ENCODE measurements at regions not wholly inside any gene's neighbourhood (a gene's known extent, or its start where the extent isn't known, plus 50 kb on each side); places are given as distances from the start of the nearest gene placed in this dataset.
"Not testable (repeated sequence)": the region's sequence is repeated elsewhere in the genome, so short reads cannot be mapped to it uniquely, and the experiment has no call there.

DNA sequence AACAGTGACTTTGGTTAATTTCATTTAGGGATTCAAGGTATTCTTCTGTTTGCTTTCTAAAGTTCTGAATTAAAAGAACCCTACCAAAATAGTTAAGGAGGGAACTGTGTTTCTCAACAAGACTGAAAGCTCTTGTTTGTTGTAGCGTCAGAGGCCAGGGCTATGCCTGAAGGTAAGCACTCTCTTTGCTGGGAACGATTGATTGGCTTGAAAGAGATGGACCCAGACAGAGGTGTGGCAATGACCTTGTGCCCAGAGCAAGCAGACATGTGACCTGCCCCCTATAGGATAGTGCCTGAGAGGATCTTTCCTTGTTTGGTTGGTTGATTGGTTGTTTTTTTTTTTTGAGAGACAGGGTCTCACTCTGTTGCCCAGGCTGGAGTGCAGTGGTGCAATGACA, 68.3 kb upstream of the CECR2 start:
- no peaks in the 10 kb centered on the region for H3K4me1 ChIP-seq (ENCODE audit: control insufficient read depth in 2 of 2, insufficient read depth in 2 of 2, low read length in 2 of 2)
- H3K9me3 ChIP-seq (ENCODE audit: control insufficient read depth in 2 of 2, insufficient read depth in 1 of 2, low read length in 1 of 2), result peaks cover 0 to 4% of the 10 kb centered on the region in 2 donors
- no peak overlapping the region for H3K4me3 ChIP-seq (ENCODE audit: low read length in 2 of 2)
- no peak overlapping the region for H3K27ac ChIP-seq (ENCODE audit: low read depth in 1 of 2, low read length in 1 of 2)
- DNase-seq (ENCODE audit: low read depth in 6 of 9, low spot score in 9 of 9), result no peak
- no peaks in the 10 kb centered on the region for H3K27me3 ChIP-seq (ENCODE audit: control insufficient read depth in 2 of 2, insufficient read depth in 1 of 2, low read length in 1 of 2)
- 94% methylated on average over 2 of the region's 2 CpGs for WGBS
- no peaks in the 10 kb centered on the region for H3K36me3 ChIP-seq (ENCODE audit: control insufficient read depth in 2 of 2, insufficient read depth in 2 of 2, low read length in 1 of 2)

GRCh38 chr22:17298805-17299502, 70.3 kb upstream of the CECR2 start:
- H3K27me3 ChIP-seq (ENCODE audit: control insufficient read depth in 2 of 2, insufficient read depth in 1 of 2, low read length in 1 of 2); H3K9me3 ChIP-seq (ENCODE audit: control insufficient read depth in 2 of 2, insufficient read depth in 1 of 2, low read length in 1 of 2); H3K27ac ChIP-seq (ENCODE audit: low read depth in 1 of 2, low read length in 1 of 2); H3K36me3 ChIP-seq (ENCODE audit: control insufficient read depth in 2 of 2, insufficient read depth in 2 of 2, low read length in 1 of 2); DNase-seq (ENCODE audit: low read depth in 6 of 9, low spot score in 9 of 9); H3K4me1 ChIP-seq (ENCODE audit: control insufficient read depth in 2 of 2, insufficient read depth in 2 of 2, low read length in 2 of 2); H3K4me3 ChIP-seq (ENCODE audit: low read length in 2 of 2): not testable (repeated sequence)
- 91% methylated on average over 7 of the region's 7 CpGs for WGBS

DNA sequence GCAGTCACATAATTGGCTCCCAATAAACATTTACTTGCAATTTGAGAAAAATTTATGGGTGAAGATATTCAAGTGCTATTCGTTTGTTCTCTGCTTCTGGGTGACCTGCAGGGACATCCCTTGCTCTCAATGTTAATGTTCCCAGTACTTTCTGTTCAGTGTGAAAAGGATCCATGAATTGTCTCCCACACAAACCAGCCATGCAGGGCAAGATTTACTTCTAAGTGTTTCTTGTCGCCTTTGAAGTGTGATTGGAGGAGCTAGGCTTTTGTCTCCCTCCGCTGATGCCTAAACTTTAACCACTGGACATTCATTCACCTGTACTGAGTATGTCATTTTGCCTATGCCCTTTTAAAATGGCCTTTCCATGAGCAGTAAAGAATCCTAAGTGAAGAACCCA, 66.4 kb upstream of the ADA2 start:
- Histone ChIP-seq H3K27ac (ENCODE audit: low read depth in 1 of 2, low read length in 1 of 2) (no peak overlapping the region), H3K4me1 (ENCODE audit: control insufficient read depth in 2 of 2, insufficient read depth in 2 of 2, low read length in 2 of 2) (peaks cover 6 to 13% of the 10 kb centered on the region in 2 donors), H3K4me3 (ENCODE audit: low read length in 2 of 2) (no peak overlapping the region), H3K9me3 (ENCODE audit: control insufficient read depth in 2 of 2, insufficient read depth in 1 of 2, low read length in 1 of 2) (no peaks in the 10 kb centered on the region), H3K27me3 (ENCODE audit: control insufficient read depth in 2 of 2, insufficient read depth in 1 of 2, low read length in 1 of 2) (no peaks in the 10 kb centered on the region), H3K36me3 (ENCODE audit: control insufficient read depth in 2 of 2, insufficient read depth in 2 of 2, low read length in 1 of 2) (no peaks in the 10 kb centered on the region)
- 94% methylated on average over 3 of the region's 3 CpGs for WGBS
- no peak for DNase-seq (ENCODE audit: low read depth in 6 of 9, low spot score in 9 of 9)

- no peak for DNase-seq (ENCODE audit: low read depth in 6 of 9, low spot score in 9 of 9)
- H3K36me3 ChIP-seq (ENCODE audit: control insufficient read depth in 2 of 2, insufficient read depth in 2 of 2, low read length in 1 of 2), result no peaks in the 10 kb centered on the region
- H3K27ac ChIP-seq (ENCODE audit: low read depth in 1 of 2, low read length in 1 of 2), result no peak overlapping the region
- H3K4me1 ChIP-seq (ENCODE audit: control insufficient read depth in 2 of 2, insufficient read depth in 2 of 2, low read length in 2 of 2), result peaks cover 11 to 15% of the 10 kb centered on the region in 2 donors
- 54% methylated on average over 10 of the region's 10 CpGs for WGBS
- no peak overlapping the region for H3K4me3 ChIP-seq (ENCODE audit: low read length in 2 of 2)
- no peaks in the 10 kb centered on the region for H3K9me3 ChIP-seq (ENCODE audit: control insufficient read depth in 2 of 2, insufficient read depth in 1 of 2, low read length in 1 of 2)
- no peaks in the 10 kb centered on the region for H3K27me3 ChIP-seq (ENCODE audit: control insufficient read depth in 2 of 2, insufficient read depth in 1 of 2, low read length in 1 of 2)
Observed at GRCh38 chr22:17284888-17285287, 65.7 kb upstream of the ADA2 start.

DNA sequence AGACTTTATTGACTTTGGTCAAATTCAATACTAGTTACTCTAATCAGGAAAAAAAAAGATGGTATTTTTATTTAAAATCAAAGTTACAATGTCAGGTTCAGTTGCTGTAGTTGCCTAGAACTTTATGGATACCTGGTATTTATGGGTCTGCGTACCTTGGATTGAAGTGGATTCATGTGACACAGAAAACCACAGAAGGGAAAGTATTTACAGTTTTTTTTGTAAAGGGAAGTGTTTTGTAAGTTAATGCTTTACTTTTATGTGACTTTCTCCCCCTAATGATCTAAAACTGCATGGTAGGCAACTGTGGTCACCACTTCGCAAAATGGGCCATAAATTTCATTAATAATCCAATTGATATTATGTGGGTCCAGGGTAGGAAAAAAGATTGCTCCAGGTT, 65.2 kb upstream of the ADA2 start:
- H3K27me3 ChIP-seq (ENCODE audit: control insufficient read depth in 2 of 2, insufficient read depth in 1 of 2, low read length in 1 of 2), result no peaks in the 10 kb centered on the region
- H3K9me3 ChIP-seq (ENCODE audit: control insufficient read depth in 2 of 2, insufficient read depth in 1 of 2, low read length in 1 of 2), result no peaks in the 10 kb centered on the region
- DNase-seq (ENCODE audit: low read depth in 6 of 9, low spot score in 9 of 9), result no peak
- no peak overlapping the region for H3K27ac ChIP-seq (ENCODE audit: low read depth in 1 of 2, low read length in 1 of 2)
- no peak overlapping the region for H3K4me3 ChIP-seq (ENCODE audit: low read length in 2 of 2)
- WGBS, result 34% methylated on average over 2 of the region's 2 CpGs
- peaks cover 11 to 15% of the 10 kb centered on the region in 2 donors for H3K4me1 ChIP-seq (ENCODE audit: control insufficient read depth in 2 of 2, insufficient read depth in 2 of 2, low read length in 2 of 2)
- H3K36me3 ChIP-seq (ENCODE audit: control insufficient read depth in 2 of 2, insufficient read depth in 2 of 2, low read length in 1 of 2), result no peaks in the 10 kb centered on the region

- H3K9me3 ChIP-seq (ENCODE audit: control insufficient read depth in 2 of 2, insufficient read depth in 1 of 2, low read length in 1 of 2); DNase-seq (ENCODE audit: low read depth in 6 of 9, low spot score in 9 of 9); H3K4me3 ChIP-seq (ENCODE audit: low read length in 2 of 2); H3K27ac ChIP-seq (ENCODE audit: low read depth in 1 of 2, low read length in 1 of 2); H3K27me3 ChIP-seq (ENCODE audit: control insufficient read depth in 2 of 2, insufficient read depth in 1 of 2, low read length in 1 of 2); H3K36me3 ChIP-seq (ENCODE audit: control insufficient read depth in 2 of 2, insufficient read depth in 2 of 2, low read length in 1 of 2): not testable (repeated sequence)
- H3K4me1 ChIP-seq (ENCODE audit: control insufficient read depth in 2 of 2, insufficient read depth in 2 of 2, low read length in 2 of 2), result peaks cover 11 to 15% of the 10 kb centered on the region in 2 donors
- 95% methylated on average over 10 of the region's 10 CpGs for WGBS
Observed at GRCh38 chr22:17283865-17284264, 64.6 kb upstream of the ADA2 start.

- no peak overlapping the region for H3K4me3 ChIP-seq (ENCODE audit: low read length in 2 of 2)
- WGBS, result 96% methylated on average over 4 of the region's 4 CpGs
- no peak for DNase-seq (ENCODE audit: low read depth in 6 of 9, low spot score in 9 of 9)
- H3K27ac ChIP-seq (ENCODE audit: low read depth in 1 of 2, low read length in 1 of 2), result no peak overlapping the region
- peaks cover 11 to 15% of the 10 kb centered on the region in 2 donors for H3K4me1 ChIP-seq (ENCODE audit: control insufficient read depth in 2 of 2, insufficient read depth in 2 of 2, low read length in 2 of 2)
- no peaks in the 10 kb centered on the region for H3K9me3 ChIP-seq (ENCODE audit: control insufficient read depth in 2 of 2, insufficient read depth in 1 of 2, low read length in 1 of 2)
- no peaks in the 10 kb centered on the region for H3K36me3 ChIP-seq (ENCODE audit: control insufficient read depth in 2 of 2, insufficient read depth in 2 of 2, low read length in 1 of 2)
- H3K27me3 ChIP-seq (ENCODE audit: control insufficient read depth in 2 of 2, insufficient read depth in 1 of 2, low read length in 1 of 2), result no peaks in the 10 kb centered on the region
Observed at GRCh38 chr22:17283423-17283822, 64.2 kb upstream of the ADA2 start.

GRCh38 chr22:17281440-17281841, 62.2 kb upstream of the ADA2 start:
- peaks cover 11 to 15% of the 10 kb centered on the region in 2 donors for H3K4me1 ChIP-seq (ENCODE audit: control insufficient read depth in 2 of 2, insufficient read depth in 2 of 2, low read length in 2 of 2)
- no peaks in the 10 kb centered on the region for H3K27me3 ChIP-seq (ENCODE audit: control insufficient read depth in 2 of 2, insufficient read depth in 1 of 2, low read length in 1 of 2)
- peak in 4 of 9 donors; percentile 34 to 72 (median 50) for DNase-seq (ENCODE audit: low read depth in 6 of 9, low spot score in 9 of 9)
- no peaks in the 10 kb centered on the region for H3K9me3 ChIP-seq (ENCODE audit: control insufficient read depth in 2 of 2, insufficient read depth in 1 of 2, low read length in 1 of 2)
- no peak overlapping the region for H3K4me3 ChIP-seq (ENCODE audit: low read length in 2 of 2)
- no peaks in the 10 kb centered on the region for H3K36me3 ChIP-seq (ENCODE audit: control insufficient read depth in 2 of 2, insufficient read depth in 2 of 2, low read length in 1 of 2)
- H3K27ac ChIP-seq (ENCODE audit: low read depth in 1 of 2, low read length in 1 of 2), result peak overlapping the region in 1 of 2 donors; percentile 19
- WGBS, result 25% methylated on average over 8 of the region's 8 CpGs

DNA sequence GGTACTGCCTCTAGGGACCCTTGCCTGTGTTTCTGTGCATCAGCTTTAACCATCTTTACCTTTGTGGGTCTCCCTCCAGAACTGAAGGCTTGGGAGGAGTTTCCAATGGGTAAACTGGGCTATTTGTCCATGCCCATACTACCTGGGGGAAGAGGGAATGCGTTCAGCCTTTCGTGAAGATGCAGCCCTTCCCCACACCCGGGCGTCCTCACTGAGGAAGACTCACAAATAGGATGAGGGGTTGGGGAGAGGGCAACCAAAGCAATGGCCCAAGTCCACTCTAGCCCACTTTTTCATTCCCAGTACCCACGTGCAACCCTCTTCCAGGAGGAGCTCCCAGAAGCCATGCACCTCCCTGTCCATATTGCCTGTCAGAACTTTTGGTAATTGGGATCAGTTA, 61.8 kb upstream of the ADA2 start:
- Histone ChIP-seq H3K36me3 (ENCODE audit: control insufficient read depth in 2 of 2, insufficient read depth in 2 of 2, low read length in 1 of 2) (no peaks in the 10 kb centered on the region), H3K9me3 (ENCODE audit: control insufficient read depth in 2 of 2, insufficient read depth in 1 of 2, low read length in 1 of 2) (no peaks in the 10 kb centered on the region), H3K27ac (ENCODE audit: low read depth in 1 of 2, low read length in 1 of 2) (peak overlapping the region in 1 of 2 donors; percentile 19), H3K4me1 (ENCODE audit: control insufficient read depth in 2 of 2, insufficient read depth in 2 of 2, low read length in 2 of 2) (peaks cover 11 to 15% of the 10 kb centered on the region in 2 donors), H3K27me3 (ENCODE audit: control insufficient read depth in 2 of 2, insufficient read depth in 1 of 2, low read length in 1 of 2) (no peaks in the 10 kb centered on the region), H3K4me3 (ENCODE audit: low read length in 2 of 2) (no peak overlapping the region)
- no peak for DNase-seq (ENCODE audit: low read depth in 6 of 9, low spot score in 9 of 9)
- 95% methylated on average over 5 of the region's 5 CpGs for WGBS

All from thymus (tissue), 11 donors.